ENCODE measurements at regions not wholly inside any gene's neighbourhood (a gene's known extent, or its start where the extent isn't known, plus 50 kb on each side); places are given as distances from the start of the nearest gene placed in this dataset.
"Not testable (repeated sequence)": the region's sequence is repeated elsewhere in the genome, so short reads cannot be mapped to it uniquely, and the experiment has no call there.

DNA sequence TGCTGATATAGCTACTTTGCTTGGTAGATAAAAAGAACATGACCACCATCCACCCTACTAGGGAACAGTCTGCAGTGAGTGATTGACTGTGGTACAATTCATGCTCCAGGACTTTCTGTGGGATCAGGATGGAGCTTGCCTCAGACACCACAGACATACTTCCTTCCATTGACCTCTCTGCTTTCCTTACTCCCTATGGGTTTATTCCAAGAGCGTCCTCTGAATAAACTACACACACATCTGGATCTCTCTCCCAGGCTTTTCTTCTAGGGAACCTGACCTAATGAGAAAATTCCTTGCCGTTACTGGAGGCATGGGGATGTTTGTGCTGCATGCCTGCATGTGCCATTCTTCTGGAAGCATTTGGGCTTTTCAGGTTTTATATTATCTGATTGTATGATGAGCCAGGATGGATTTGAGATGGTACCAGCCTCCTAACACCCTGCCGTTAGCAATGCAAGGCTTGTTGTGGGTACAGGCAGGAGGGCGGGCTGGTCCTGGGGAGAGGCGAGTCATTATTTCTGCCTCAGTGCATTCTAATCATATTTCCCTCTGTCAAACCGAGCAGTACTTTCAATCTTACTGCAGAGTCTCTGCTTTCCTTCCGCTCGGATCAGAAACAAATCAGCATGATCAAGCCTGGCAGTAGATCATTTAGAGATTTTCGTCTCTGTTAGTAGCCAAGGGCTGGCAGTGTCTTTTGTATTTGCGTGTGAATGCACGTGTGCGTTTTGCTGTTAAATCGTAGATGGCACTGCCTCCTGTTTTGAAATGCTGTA, 279.2 kb downstream of the PDCD6IP start:
- no peaks in the 10 kb centered on the region for H3K79me2 ChIP-seq (ENCODE audit: control insufficient read depth, insufficient read depth, low read length, unreplicated experiment)
- peaks cover 19% of the 10 kb centered on the region; the same call in 1 of the 2 replicates for H3K27me3 ChIP-seq (ENCODE audit: insufficient read depth, low read length)
- H3K4me3 ChIP-seq (ENCODE audit: low read depth, low read length): peak overlapping the region; percentile 42; the same call in 1 of the 2 replicates
- H2AFZ ChIP-seq (ENCODE audit: low read length, unreplicated experiment): no peak overlapping the region
- no peaks in the 10 kb centered on the region for H3K4me1 ChIP-seq (ENCODE audit: control insufficient read depth, insufficient read depth, low read length, unreplicated experiment)
- no peaks in the 10 kb centered on the region for H3K36me3 ChIP-seq (ENCODE audit: insufficient read depth, low read length)
- H3K27ac ChIP-seq (ENCODE audit: low read depth, low read length): no peak overlapping the region

DNA sequence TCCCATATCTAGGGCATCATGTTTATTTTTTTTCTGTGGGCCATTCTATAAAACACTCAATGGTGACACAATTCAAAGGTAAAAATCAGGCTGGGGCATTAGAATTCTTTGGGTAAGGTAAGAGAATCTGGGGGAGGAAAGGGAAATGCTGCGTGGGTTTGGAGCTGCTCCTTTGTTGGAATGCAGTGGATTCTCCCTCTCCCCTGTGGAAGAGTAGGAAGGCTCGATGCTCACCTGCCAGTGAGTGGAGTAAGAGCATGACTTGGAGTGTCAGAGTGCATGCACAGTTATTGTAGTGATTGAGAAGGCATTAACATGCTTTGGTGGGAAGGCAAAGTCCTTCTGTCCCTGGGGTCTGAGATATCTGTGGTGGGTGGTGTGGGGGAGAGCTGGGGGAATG, 280.0 kb downstream of the PDCD6IP start:
- H3K27ac ChIP-seq (ENCODE audit: low read depth, low read length): no peak overlapping the region

DNA sequence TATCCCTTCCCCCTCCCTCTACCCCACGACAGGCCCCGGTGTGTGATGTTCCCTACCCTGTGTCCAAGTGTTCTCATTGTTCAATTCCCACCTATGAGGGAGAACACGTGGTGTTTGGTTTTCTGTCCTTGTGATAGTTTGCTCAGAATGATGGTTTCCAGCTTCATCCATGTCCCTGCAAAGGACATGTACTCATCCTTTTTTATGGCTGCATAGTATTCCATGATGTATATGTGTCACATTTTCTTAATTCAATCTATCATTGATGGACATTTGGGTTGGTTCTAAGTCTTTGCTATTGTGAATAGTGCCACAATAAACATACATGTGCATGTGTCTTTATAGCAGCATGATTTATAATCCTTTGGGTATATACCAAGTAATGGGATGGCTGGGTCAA, 281.4 kb downstream of the PDCD6IP start:
- not testable (repeated sequence) for H2AFZ ChIP-seq (ENCODE audit: low read length, unreplicated experiment); H3K36me3 ChIP-seq (ENCODE audit: insufficient read depth, low read length); H3K4me3 ChIP-seq (ENCODE audit: low read depth, low read length); H3K4me1 ChIP-seq (ENCODE audit: control insufficient read depth, insufficient read depth, low read length, unreplicated experiment); H3K27ac ChIP-seq (ENCODE audit: low read depth, low read length); H3K79me2 ChIP-seq (ENCODE audit: control insufficient read depth, insufficient read depth, low read length, unreplicated experiment)
- peaks cover 19% of the 10 kb centered on the region; the same call in 1 of the 2 replicates for H3K27me3 ChIP-seq (ENCODE audit: insufficient read depth, low read length)

More for the DNA sequence above, 280.0 kb downstream of the PDCD6IP start:
- peaks cover 19% of the 10 kb centered on the region; the same call in 1 of the 2 replicates for H3K27me3 ChIP-seq (ENCODE audit: insufficient read depth, low read length)
- H3K79me2 ChIP-seq (ENCODE audit: control insufficient read depth, insufficient read depth, low read length, unreplicated experiment): no peaks in the 10 kb centered on the region
- H3K4me1 ChIP-seq (ENCODE audit: control insufficient read depth, insufficient read depth, low read length, unreplicated experiment): no peaks in the 10 kb centered on the region
- no peak overlapping the region for H3K4me3 ChIP-seq (ENCODE audit: low read depth, low read length)
- no peaks in the 10 kb centered on the region for H3K36me3 ChIP-seq (ENCODE audit: insufficient read depth, low read length)
- no peak overlapping the region for H2AFZ ChIP-seq (ENCODE audit: low read length, unreplicated experiment)

DNA sequence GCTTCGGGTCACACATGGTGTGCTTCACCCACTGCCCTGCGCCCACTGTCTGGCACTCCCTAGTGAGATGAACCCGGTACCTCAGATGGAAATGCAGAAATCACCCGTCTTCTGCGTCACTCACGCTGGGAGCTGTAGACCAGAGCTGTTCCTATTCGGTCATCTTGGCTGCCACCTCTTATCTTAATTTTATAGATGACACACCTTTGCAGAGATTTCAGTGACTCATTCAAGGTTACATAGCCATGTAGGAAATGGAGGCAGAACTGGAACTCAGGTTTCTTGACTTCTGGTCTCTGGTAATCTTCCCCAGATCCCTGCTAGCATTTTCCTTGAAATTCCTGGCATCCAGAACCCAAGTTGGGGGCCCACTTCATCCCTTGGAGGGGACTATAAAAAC, 291.9 kb downstream of the PDCD6IP start:
- not testable (repeated sequence) for H3K36me3 ChIP-seq (ENCODE audit: insufficient read depth, low read length); H3K27me3 ChIP-seq (ENCODE audit: insufficient read depth, low read length); H3K27ac ChIP-seq (ENCODE audit: low read depth, low read length); H3K4me1 ChIP-seq (ENCODE audit: control insufficient read depth, insufficient read depth, low read length, unreplicated experiment); H2AFZ ChIP-seq (ENCODE audit: low read length, unreplicated experiment); H3K79me2 ChIP-seq (ENCODE audit: control insufficient read depth, insufficient read depth, low read length, unreplicated experiment); H3K4me3 ChIP-seq (ENCODE audit: low read depth, low read length)

DNA sequence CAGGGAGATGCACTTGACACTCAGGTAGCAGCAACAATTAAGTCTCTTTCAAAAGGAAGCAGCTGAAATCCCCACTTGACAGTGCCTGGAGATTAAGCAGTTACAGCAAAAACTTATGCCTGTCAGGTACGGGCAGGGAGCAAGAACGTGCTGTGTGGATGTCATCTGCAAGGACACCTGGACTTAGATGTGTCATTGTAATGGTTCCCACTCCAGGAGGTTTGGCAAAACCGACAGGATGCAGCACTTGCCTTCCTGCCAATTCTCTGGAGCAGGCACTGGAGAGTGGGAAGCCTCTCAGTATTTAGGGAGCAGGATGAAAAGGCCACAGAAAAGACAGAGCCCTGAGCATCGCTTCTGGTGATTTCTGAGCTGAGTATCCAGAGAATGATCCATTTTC, 292.4 kb downstream of the PDCD6IP start:
- no peak overlapping the region for H3K27ac ChIP-seq (ENCODE audit: low read depth, low read length)
- no peak overlapping the region for H3K4me3 ChIP-seq (ENCODE audit: low read depth, low read length)
- H3K4me1 ChIP-seq (ENCODE audit: control insufficient read depth, insufficient read depth, low read length, unreplicated experiment): no peaks in the 10 kb centered on the region
- peaks cover 8% of the 10 kb centered on the region for H3K27me3 ChIP-seq (ENCODE audit: insufficient read depth, low read length)
- no peaks in the 10 kb centered on the region for H3K36me3 ChIP-seq (ENCODE audit: insufficient read depth, low read length)
- no peaks in the 10 kb centered on the region for H3K79me2 ChIP-seq (ENCODE audit: control insufficient read depth, insufficient read depth, low read length, unreplicated experiment)
- no peak overlapping the region for H2AFZ ChIP-seq (ENCODE audit: low read length, unreplicated experiment)

DNA sequence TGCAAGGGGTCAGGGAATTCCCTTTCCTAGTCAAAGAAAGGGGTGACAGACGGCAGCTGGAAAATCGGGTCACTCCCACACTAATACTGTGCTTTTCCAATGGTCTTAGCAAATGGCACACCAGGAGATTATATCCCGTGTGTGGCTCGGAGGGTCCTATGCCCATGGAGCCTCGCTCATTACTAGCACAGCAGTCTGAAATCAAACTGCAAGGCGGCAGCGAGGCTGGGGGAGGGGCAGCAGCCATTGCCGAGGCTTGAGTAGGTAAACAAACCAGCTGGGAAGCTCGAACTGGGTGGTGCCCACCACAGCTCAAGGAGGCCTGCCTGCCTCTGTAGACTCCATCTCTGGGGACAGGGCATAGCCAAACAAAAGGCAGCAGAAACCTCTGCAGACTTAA, 295.9 kb downstream of the PDCD6IP start:
- not testable (repeated sequence) for H3K27ac ChIP-seq (ENCODE audit: low read depth, low read length); H3K79me2 ChIP-seq (ENCODE audit: control insufficient read depth, insufficient read depth, low read length, unreplicated experiment); H3K4me3 ChIP-seq (ENCODE audit: low read depth, low read length); H2AFZ ChIP-seq (ENCODE audit: low read length, unreplicated experiment); H3K4me1 ChIP-seq (ENCODE audit: control insufficient read depth, insufficient read depth, low read length, unreplicated experiment); H3K36me3 ChIP-seq (ENCODE audit: insufficient read depth, low read length); H3K27me3 ChIP-seq (ENCODE audit: insufficient read depth, low read length)

DNA sequence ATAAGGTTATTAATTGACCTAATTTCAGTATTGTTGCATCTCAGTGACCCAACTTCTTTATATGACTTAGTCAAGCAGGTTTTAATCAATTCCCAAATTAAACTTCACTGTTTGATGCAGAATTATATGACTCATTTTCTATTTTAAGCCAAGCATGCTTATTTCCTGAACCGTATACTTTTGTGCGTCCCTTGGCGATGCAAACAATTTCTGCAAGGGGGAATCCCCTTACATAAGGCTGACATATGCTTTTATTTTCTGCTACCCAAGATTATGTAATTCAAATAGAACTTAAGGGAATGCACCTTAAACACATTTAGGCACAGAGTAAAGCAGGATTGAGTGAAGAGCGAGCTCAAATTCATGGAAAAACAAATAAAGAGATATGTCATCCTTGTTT, 303.9 kb downstream of the PDCD6IP start:
- no peak overlapping the region for H2AFZ ChIP-seq (ENCODE audit: low read length, unreplicated experiment)
- H3K4me3 ChIP-seq (ENCODE audit: low read depth, low read length): no peak overlapping the region
- peaks cover 42% of the 10 kb centered on the region for H3K27me3 ChIP-seq (ENCODE audit: insufficient read depth, low read length)
- H3K4me1 ChIP-seq (ENCODE audit: control insufficient read depth, insufficient read depth, low read length, unreplicated experiment): no peaks in the 10 kb centered on the region
- H3K27ac ChIP-seq (ENCODE audit: low read depth, low read length): no peak overlapping the region
- no peaks in the 10 kb centered on the region for H3K79me2 ChIP-seq (ENCODE audit: control insufficient read depth, insufficient read depth, low read length, unreplicated experiment)
- no peaks in the 10 kb centered on the region for H3K36me3 ChIP-seq (ENCODE audit: insufficient read depth, low read length)

DNA sequence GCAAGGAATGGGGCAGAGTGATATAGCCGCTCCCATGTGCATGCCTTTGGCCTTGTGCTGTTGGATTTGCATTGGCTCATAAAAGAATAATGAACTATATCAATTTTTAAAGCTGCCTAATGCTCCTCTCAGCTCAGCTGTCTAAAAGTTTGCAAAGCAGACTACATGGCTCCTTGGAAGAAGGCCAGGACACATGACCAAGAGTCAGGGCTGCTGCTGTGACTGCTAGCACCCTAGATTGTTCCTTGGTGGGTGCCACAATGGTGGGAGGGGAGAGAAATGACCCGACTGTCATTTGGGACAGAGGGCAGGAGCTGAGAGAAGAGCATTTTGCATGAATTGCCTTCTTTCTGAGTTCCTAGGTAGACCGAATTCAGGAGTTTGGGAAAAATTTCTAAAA, 307.9 kb downstream of the PDCD6IP start:
- Histone ChIP-seq H3K27me3 (ENCODE audit: insufficient read depth, low read length) (peaks cover 41% of the 10 kb centered on the region), H3K79me2 (ENCODE audit: control insufficient read depth, insufficient read depth, low read length, unreplicated experiment) (no peaks in the 10 kb centered on the region), H3K4me1 (ENCODE audit: control insufficient read depth, insufficient read depth, low read length, unreplicated experiment) (no peaks in the 10 kb centered on the region), H3K36me3 (ENCODE audit: insufficient read depth, low read length) (no peaks in the 10 kb centered on the region), H3K27ac (ENCODE audit: low read depth, low read length) (no peak overlapping the region), H2AFZ (ENCODE audit: low read length, unreplicated experiment) (no peak overlapping the region), H3K4me3 (ENCODE audit: low read depth, low read length) (no peak overlapping the region)

DNA sequence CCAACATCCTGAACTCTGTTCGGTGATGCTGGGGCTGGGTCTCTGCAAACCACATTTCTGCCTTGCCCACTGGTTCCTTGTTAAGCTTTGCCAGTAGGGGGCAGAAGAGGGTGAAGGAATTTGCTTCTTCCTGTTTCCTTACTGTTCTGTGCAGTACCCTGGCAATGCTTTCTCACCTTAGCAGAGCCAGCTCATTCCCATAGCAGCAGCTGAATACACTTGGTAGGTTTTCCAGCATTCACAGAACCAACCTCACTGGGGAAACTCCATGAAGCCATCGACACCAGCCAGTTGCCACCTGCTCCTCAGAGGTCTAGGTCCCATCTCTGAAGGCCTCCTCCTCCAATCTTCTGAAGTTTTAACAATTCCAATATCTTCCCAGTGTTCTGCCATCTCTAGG, 308.4 kb downstream of the PDCD6IP start:
- Histone ChIP-seq H3K27ac (ENCODE audit: low read depth, low read length) (no peak overlapping the region), H3K79me2 (ENCODE audit: control insufficient read depth, insufficient read depth, low read length, unreplicated experiment) (no peaks in the 10 kb centered on the region), H3K27me3 (ENCODE audit: insufficient read depth, low read length) (peaks cover 36% of the 10 kb centered on the region), H3K4me3 (ENCODE audit: low read depth, low read length) (no peak overlapping the region), H2AFZ (ENCODE audit: low read length, unreplicated experiment) (no peak overlapping the region), H3K4me1 (ENCODE audit: control insufficient read depth, insufficient read depth, low read length, unreplicated experiment) (no peaks in the 10 kb centered on the region), H3K36me3 (ENCODE audit: insufficient read depth, low read length) (no peaks in the 10 kb centered on the region)

DNA sequence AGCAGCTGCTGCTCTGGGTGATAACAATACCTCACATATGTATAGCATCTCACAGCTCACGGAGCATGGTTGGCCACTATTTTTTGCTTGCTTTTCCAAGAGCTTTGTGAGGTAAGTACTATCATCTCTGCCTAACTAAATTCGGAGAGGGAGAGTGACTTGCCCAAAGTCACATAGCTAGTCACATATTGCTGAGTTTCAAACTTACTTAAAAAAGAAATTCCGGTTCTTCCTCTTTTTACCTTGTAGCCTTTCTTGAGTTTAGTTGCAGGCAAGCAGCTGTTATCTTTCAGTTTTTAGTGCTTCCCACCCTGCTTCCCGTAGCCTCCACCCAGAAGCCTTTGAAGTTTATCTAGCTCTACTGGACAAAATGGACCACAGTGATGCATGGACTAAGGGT, 309.2 kb downstream of the PDCD6IP start:
- H3K79me2 ChIP-seq (ENCODE audit: control insufficient read depth, insufficient read depth, low read length, unreplicated experiment): no peaks in the 10 kb centered on the region
- H3K36me3 ChIP-seq (ENCODE audit: insufficient read depth, low read length): no peaks in the 10 kb centered on the region
- no peak overlapping the region for H3K4me3 ChIP-seq (ENCODE audit: low read depth, low read length)
- H2AFZ ChIP-seq (ENCODE audit: low read length, unreplicated experiment): no peak overlapping the region
- no peak overlapping the region for H3K27ac ChIP-seq (ENCODE audit: low read depth, low read length)
- peaks cover 30% of the 10 kb centered on the region for H3K27me3 ChIP-seq (ENCODE audit: insufficient read depth, low read length)
- no peaks in the 10 kb centered on the region for H3K4me1 ChIP-seq (ENCODE audit: control insufficient read depth, insufficient read depth, low read length, unreplicated experiment)

DNA sequence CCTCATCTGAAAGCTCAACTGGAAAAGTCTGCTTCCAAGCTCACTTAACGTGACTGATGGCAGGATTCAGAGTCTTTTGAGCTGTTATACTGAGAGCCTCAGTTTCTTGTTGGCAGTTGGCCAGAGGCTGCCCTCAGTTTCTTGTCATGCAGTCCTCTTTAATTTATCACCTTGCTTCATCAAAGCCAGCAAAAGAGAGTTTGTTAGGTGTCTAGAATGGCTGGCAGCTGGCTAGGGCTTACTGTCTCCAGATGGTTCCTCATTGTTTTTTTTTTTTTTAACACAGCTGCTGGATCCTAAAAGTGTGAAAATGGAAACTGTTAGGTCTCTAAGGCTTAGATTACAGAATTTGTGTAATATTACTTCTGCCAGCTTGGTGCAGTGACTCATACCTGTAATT, 310.6 kb downstream of the PDCD6IP start:
- H2AFZ ChIP-seq (ENCODE audit: low read length, unreplicated experiment): no peak overlapping the region
- no peaks in the 10 kb centered on the region for H3K79me2 ChIP-seq (ENCODE audit: control insufficient read depth, insufficient read depth, low read length, unreplicated experiment)
- no peak overlapping the region for H3K27ac ChIP-seq (ENCODE audit: low read depth, low read length)
- H3K4me3 ChIP-seq (ENCODE audit: low read depth, low read length): no peak overlapping the region
- no peaks in the 10 kb centered on the region for H3K36me3 ChIP-seq (ENCODE audit: insufficient read depth, low read length)
- peaks cover 18% of the 10 kb centered on the region; the same call in 1 of the 2 replicates for H3K27me3 ChIP-seq (ENCODE audit: insufficient read depth, low read length)
- H3K4me1 ChIP-seq (ENCODE audit: control insufficient read depth, insufficient read depth, low read length, unreplicated experiment): no peaks in the 10 kb centered on the region
